ENCODE measurements at regions not wholly inside any gene's neighbourhood (a gene's known extent, or its start where the extent isn't known, plus 50 kb on each side); places are given as distances from the start of the nearest gene placed in this dataset.

- Histone ChIP-seq H3K4me3 (replicated peaks; ENCODE audit: insufficient read depth, low read length) (no peak overlapping the region), H3K27me3 (ENCODE audit: insufficient read depth, poor library complexity, severe bottlenecking) (peaks cover 6% of the 10 kb centered on the region), H3K27ac (replicated peaks) (no peak overlapping the region)
- no peak for DNase-seq (ENCODE audit: low read depth in 1 of 2, low spot score in 1 of 2)
- TF ChIP-seq SPI1 (IDR thresholded peaks at IDR 0.05; ENCODE audit: borderline replicate concordance, low read depth) (no peak), REST (IDR thresholded peaks at IDR 0.05; ENCODE audit: insufficient replicate concordance, low read depth) (no peak), POLR2AphosphoS5 (IDR thresholded peaks at IDR 0.05; ENCODE audit: low read depth) (no peak), CTCF (IDR thresholded peaks at IDR 0.05; ENCODE audit: insufficient read depth, low read length) (no peak), GABPA (IDR thresholded peaks at IDR 0.05; ENCODE audit: low read depth) (no peak)
These were observed 75.6 kb upstream of the APCDD1 start for GRCh38 chr18:10378688-10379420.

GRCh38 chr18:10379522-10379921, 74.9 kb upstream of the APCDD1 start:
- peaks cover 6% of the 10 kb centered on the region for H3K27me3 ChIP-seq (ENCODE audit: insufficient read depth, poor library complexity, severe bottlenecking)
- H3K4me3 ChIP-seq (replicated peaks; ENCODE audit: insufficient read depth, low read length) = no peak overlapping the region
- TF ChIP-seq REST (IDR thresholded peaks at IDR 0.05; ENCODE audit: insufficient replicate concordance, low read depth) (no peak), SPI1 (IDR thresholded peaks at IDR 0.05; ENCODE audit: borderline replicate concordance, low read depth) (no peak), POLR2AphosphoS5 (IDR thresholded peaks at IDR 0.05; ENCODE audit: low read depth) (no peak), CTCF (IDR thresholded peaks at IDR 0.05; ENCODE audit: insufficient read depth, low read length) (no peak), GABPA (IDR thresholded peaks at IDR 0.05; ENCODE audit: low read depth) (no peak)
- no peak overlapping the region for H3K27ac ChIP-seq (replicated peaks)
- no peak for DNase-seq (ENCODE audit: low read depth in 1 of 2, low spot score in 1 of 2)

- no peak for DNase-seq (ENCODE audit: low read depth in 1 of 2, low spot score in 1 of 2)
- Histone ChIP-seq H3K27ac (replicated peaks) (no peak overlapping the region), H3K27me3 (ENCODE audit: insufficient read depth, poor library complexity, severe bottlenecking) (peaks cover 6% of the 10 kb centered on the region), H3K4me3 (replicated peaks; ENCODE audit: insufficient read depth, low read length) (no peak overlapping the region)
- TF ChIP-seq SPI1 (IDR thresholded peaks at IDR 0.05; ENCODE audit: borderline replicate concordance, low read depth) = no peak
- no peak for TF ChIP-seq GABPA (IDR thresholded peaks at IDR 0.05; ENCODE audit: low read depth)
- no peak for TF ChIP-seq REST (IDR thresholded peaks at IDR 0.05; ENCODE audit: insufficient replicate concordance, low read depth)
- no peak for TF ChIP-seq POLR2AphosphoS5 (IDR thresholded peaks at IDR 0.05; ENCODE audit: low read depth)
- no peak for TF ChIP-seq CTCF (IDR thresholded peaks at IDR 0.05; ENCODE audit: insufficient read depth, low read length)
These were observed 72.9 kb upstream of the APCDD1 start for GRCh38 chr18:10381516-10381915.

Measured in HL-60 (cell line).